ENCODE measurements at regions not wholly inside any gene's neighbourhood (a gene's known extent, or its start where the extent isn't known, plus 50 kb on each side); places are given as distances from the start of the nearest gene placed in this dataset.
"Not testable (repeated sequence)": the region's sequence is repeated elsewhere in the genome, so short reads cannot be mapped to it uniquely, and the experiment has no call there.

DNA sequence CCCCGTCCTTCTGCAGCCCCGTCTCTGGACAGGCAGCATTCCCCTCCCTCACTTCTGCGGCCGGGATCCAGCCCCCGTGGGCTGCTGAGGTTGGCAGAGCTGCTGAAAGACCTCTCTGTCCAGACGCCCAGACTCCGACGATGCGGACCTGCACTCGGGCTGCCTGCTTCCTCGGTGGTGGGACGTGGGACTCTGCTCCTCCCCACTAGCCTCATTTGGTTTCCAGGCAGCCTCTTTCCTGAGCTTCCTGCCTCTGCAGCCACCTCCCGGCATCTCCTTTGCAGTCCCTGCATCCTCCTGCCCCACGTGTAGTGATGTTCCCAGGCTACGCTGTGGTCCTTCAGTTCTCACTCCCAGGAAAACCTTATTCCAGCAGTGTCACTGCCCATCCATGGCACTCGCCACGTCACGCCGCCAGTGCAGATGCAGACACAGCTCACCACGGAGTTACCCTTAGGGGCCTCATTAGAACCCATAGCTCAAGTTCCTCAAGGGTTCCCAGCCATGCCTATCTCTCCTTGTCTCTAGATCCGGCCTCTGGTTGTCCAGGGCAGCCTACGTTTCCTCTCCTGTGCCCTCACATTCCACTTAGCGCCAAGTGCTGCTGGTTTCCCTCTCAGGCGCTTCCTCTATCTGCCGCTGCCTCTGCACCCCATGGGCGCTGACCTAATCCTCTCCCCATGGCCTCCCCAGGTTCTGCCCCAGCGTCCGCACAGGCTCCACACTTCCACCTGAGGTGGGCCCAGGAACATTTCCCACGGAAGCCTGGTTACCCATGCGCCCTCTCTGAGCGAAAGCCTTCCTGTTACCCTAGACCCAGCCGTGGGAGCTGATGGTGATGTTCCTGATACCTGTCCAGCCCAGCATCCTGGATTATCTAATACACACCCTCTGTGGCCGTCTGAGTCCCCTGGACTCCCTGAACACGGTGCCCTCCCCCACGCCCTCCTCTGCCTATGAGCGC is 318.3 kb upstream of the MYT1L start:
- no peak for DNase-seq

DNA sequence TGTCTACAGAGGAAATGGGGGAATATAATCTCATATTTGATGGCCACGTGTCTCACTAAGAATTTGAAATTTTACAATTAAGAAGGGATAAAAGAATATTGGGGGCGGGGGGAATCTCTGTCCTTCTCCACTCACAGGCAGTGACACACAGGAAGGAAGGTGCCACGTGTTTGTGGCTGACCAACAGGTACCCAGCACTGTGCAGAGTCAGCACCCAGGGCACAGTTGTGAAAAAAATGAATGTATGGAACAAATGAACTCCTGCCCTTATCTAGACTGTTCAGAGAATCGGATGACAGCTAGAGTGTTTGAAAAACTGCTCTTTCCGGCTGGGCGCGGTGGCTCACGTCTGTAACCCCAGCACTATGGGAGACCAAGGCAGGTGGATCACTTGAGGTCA is 317.0 kb upstream of the MYT1L start:
- no peak for DNase-seq

DNA sequence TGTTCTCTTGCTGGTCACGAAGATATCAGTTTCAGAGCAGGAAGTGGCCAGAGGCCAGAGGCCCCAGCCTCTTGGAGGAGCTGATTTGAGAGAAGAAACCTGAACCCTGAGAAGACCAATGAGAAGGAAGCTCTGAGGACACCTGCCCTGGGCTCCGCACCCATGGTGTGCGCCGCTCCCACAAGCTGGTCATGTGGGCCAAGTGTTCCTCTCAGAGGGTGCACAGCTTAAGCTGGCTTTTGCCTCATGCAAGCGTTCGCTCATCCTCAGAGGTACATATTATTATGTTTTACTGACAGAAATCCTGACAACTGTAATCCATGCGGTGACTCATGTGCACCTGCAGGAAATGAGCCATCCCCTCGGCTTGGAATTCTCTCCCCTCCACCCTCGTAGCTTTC is 316.1 kb upstream of the MYT1L start:
- DNase-seq: peak; percentile 74

GRCh38 chr2:2646433-2647051 is 315.5 kb upstream of the MYT1L start:
- no peak for DNase-seq

DNA sequence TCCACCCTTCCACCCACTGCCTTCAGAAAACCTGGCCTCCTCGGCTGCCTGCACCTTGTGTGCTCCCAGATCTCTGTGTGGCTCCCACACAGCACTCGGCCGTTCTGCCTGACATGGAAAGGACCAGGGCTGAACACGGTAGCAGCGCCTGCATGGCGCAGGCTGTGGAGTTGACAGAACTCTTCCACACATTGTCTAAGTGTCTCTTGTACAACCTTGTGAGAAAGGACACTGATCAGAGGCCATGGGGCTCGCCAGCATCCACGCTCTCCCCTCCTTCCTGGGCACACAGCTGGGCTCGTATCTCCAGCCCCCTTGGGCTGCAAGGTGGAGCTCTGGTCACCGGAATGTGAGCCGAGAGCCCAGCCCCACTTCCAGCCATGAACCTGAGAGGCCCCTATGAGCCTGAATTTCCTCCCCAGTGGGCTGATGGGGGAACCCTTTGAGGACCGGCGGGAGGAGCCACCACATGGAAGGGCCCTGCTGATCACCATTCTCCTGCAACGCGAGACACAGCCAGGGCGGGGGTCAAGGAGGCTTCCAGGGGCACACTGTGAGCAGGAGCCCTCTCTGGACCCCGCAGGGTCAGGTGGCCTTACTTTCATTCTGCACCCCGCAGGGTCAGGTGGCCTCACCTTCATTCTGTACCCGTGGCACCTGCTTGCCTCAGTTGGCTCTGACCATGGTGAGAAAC is 314.2 kb upstream of the MYT1L start:
- DNase-seq: no peak

DNA sequence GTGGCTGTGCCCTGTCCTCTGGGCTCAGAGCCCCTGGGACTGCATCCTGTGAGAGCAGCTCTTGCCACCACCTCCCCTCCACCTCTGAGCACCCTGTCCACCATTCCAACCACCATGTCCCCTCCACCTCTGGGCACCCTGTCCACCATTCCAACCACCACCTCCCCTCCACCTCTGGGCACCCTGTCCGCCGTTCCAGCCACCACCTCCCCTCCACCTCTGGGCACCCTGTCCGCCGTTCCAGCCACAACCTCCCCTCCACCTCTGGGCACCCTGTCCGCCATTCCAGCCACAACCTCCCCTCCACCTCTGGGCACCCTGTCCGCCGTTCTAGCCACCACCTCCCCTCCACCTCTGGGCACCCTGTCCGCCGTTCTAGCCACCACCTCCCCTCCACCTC is 313.7 kb upstream of the MYT1L start:
- DNase-seq: not testable (repeated sequence)

DNA sequence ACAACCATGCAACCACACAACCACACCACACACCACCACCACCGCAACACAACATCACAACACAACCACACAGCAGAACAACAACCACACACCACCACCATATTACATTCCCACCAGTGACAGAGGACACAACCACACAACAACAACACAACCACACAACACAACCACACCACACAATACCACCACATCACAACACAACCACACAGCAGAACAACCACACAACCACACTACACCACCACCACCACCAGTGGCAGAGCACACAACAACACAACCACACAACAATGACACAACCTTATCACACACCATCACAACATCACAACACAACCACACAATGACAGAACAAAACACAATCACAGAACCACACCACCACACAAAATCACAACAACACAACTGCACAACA is 313.0 kb upstream of the MYT1L start:
- DNase-seq: no peak

- DNase-seq: no peak
Observed at GRCh38 chr2:2642906-2643890, 312.1 kb upstream of the MYT1L start.

DNA sequence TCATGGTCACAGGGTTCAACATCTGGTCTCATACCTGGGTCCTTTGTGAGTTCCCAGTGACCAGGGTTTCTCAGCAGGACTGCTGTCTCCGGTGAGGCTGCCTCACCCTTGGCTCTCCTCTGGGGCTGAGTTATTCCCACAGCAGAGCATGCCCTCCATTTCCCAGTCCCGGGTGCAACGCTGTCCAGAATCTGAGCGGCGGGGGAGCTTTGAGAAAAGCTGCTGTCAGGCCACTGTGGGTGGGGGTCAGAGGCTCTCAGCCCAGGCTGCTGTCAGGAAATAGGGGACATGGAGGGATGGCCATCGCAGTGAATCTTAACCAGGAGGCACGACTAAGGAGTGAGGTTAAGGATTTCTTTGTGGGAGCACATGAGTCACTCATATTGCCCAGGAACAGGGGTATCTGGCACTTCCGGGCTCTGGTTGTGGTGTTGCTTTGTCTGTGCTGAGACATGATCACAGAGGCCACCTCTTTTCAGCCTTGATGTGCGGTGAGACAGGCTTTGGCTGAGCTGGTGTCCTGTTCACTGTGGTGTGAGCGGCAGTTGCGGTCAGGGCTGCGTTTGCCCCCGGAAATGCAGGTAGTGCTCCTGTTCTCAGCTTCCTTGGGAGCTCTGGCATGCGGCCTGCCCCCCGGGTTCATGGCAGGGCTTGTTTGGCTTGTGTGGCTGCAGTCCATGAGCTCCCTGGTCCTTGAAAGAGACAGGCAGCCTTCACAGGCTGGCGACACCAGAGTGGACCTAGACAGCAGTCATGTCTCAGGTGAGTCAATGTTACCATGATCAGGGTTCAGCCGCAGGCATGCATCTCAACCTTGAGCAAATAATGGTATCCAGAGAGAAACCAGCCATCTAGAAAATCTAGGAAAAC is 310.7 kb upstream of the MYT1L start:
- no peak for DNase-seq

- DNase-seq: no peak
Observed at GRCh38 chr2:2640818-2641217, 309.7 kb upstream of the MYT1L start.

GRCh38 chr2:2640371-2640770 is 309.3 kb upstream of the MYT1L start:
- DNase-seq: no peak

DNA sequence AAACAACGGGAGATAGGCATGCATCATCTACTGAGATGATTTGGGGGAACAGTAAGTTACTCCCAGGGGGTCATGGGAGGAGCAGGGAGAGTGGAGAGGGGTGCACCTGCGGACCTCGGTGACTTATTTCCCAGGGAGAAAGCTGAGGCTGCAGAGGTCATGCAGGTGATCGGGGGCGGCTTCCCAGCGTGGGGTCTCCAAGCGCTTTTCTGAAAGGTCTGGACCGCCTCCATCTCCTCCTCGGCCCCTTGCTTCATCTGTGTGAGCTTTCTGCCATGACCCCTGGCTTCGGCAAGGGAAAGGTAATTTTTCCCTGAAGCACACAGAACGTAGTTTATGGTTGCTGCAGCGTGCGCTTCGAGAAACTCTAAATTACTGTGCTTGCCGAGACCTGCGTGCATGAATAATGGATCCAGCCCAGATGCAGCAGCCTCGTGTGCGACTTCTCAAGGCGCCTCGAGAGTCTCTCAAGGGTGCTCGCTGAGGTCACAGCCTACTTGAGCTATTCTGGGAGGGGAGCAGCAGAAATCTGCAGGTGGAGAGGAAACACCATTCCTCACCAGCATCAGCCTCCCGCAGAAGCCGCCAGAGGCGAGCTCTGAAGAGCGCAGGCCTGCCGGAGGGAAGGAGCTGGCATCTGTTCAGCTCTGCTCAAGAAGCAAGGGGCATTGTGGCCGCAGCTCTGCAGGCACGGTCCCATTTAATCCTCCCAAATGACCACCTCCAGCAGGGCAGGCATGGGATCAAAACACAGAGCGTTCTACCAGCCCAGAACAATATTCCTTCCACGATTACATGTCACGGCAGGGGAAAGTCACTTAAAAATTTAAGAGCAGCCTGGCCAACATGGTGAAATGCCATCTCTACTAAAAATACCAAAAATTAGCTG is 308.4 kb upstream of the MYT1L start:
- DNase-seq: no peak

GRCh38 chr2:2638547-2639220 is 307.6 kb upstream of the MYT1L start:
- no peak for DNase-seq

DNA sequence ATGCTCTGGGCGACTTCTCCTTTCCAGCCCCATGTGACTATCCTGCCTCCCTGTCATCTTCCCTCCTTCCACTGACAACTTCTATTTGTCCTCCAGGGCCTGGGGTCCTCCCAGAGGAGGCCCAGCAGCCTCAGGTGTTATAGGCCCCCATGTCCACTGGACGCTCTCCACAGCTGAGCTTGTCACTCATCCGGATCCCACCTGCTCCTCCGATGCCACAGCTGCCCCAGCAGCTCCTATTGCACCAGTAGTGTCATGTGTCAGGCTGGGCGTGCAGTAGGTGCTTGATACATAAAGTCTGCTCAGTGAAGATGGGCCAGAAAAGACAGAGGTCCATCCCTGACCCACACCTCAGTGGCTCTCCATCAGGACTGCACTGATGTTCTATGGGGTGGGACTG is 305.7 kb upstream of the MYT1L start:
- DNase-seq: peak; percentile 66

DNA sequence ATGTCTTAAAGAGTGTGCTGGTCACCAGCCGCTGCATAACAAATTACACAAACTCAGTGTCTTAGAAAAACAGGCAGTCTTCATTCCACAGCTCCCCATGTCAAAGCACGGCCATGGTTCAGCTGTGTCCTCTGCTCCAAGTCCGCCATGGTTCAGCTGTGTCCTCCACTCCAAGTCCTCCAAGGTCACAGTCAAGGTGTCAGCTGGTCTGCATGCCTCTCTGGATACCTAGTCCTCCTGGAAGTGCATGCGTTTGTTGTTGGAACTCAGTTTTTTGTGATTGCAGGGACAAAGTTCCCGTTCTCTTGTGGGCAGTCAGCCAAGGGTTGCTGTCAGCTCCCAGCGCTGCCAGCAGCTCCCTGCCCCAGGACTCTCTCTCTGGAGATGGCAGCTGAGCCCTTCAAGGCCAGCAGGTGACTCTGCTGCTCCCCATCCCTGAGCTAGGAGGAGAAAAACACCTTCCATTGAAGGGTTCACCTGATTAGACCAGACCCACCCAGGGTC is 304.0 kb upstream of the MYT1L start:
- no peak for DNase-seq

DNA sequence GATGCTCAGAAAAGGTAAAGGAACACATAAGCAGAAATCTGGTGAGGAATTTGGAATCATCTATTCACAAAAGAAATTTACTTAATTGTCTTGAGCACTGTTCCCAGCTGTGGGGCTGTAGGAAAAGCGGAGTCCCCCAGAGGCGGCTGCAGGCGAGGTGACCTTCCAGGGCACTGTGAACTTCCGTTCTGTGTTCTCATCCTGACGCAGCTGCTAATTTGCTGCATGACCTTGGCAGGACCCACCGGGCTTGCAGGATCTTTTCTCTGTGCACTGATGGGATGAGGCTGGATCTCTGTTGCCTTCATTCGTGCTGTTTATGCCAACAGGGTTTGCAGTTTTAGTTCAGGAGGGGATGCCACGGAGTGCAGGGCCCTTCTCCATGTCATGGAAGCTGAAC is 301.9 kb upstream of the MYT1L start:
- DNase-seq: no peak

DNA sequence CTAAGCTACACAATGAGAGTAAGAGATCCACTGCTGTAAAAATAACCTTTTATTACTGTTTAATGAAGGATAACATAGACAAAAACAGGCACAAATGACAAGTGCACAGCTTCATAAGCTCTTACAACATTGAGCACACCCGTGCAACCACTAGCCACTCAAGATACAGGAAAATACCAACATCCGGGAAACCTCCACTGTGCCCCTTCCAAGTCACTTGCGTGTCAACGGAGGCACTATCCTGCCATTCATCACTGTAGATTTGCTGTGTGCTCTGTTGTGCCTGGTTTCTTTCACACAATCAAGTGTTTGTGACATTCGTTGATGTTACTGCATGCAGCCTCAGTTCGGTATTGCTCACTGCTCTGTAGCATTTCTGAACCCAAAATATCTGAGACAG is 292.9 kb upstream of the MYT1L start:
- no peak for DNase-seq

DNA sequence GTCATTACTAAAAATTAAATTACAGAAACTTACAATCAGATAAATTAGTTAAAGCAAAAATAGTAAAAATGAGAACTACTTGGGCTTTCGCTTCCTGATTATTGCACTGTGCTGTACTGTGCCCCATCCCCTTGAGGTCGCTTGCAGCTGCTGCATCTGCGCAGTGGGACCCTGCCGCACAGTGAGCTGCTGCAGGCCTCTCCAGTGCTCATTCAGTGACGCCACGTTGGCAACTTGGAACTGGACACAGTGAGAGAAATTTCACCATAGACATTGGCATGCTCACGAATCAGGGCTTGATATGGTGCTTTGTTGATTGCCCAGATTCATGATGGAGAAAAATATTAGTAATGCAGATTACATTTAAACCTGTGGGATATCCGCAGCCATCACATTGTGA is 290.8 kb upstream of the MYT1L start:
- DNase-seq: no peak

DNA sequence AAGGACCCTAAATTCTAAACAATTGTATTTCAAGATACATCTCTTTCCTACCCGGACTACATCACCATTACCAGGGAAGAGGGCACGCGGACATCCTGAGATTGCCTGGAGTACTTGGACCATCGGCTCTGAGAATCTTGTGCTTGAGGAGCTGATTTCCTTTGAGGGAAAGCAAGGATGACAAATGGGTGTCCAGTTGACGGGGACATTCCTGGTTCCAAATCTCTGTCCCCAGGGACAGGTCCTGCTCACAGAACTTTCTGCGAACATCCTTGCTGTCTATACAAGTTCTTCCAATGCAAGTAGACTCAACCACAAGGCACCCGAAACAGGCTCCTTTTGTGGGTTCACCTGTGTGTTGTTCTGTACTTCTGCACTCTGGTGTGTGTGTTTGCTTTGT is 289.5 kb upstream of the MYT1L start:
- DNase-seq: no peak

DNA sequence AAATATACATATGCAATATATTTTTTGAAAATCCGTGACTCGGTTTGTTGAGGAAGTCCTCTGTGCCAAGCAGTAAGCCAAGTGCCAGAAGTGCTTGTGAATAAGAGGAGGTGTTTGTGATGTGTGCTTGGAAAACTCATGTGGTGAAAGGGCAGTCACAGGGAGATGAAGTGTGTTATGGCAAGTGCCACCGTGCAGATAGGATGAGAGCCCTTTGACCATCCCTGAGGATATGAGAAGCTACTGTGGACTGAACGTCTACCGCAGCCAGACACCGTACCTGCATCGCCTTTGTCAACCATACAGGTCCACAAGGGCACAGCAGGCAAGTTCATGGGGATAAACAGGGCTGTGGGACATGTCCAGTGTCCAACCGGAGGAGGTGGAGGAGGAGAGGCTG is 288.9 kb upstream of the MYT1L start:
- DNase-seq: no peak

Data from SHP77 treated with DMSO at 0.1 percent for 48 hours (cell line).